Vagina (tissue), 2 donors: ENCODE measurements at regions not wholly inside any gene's neighbourhood (a gene's known extent, or its start where the extent isn't known, plus 50 kb on each side); places are given as distances from the start of the nearest gene placed in this dataset.

Experiments used
- DNase-seq, 2 donors: peaks; one replicate each; pipeline ENCODE4 v3.0.0-alpha.2; 2017; ENCODE audit errors: extremely low spot score in 2 of 2
- H3K27ac ChIP-seq: fragments of 200-600 bp; sonication (generic); one replicate; pipeline ENCODE4 v1.5.1; 2019
- H3K27me3 ChIP-seq: fragments of 200-600 bp; sonication (generic); one replicate; pipeline ENCODE4 v1.5.1; 2019
- H3K36me3 ChIP-seq, 2 donors: fragments of 200-600 bp; sonication (generic); one replicate each; pipeline ENCODE4 v1.5.1; 2017 to 2019
- H3K4me1 ChIP-seq: fragments of 200-600 bp; sonication (generic); one replicate; pipeline ENCODE4 v1.5.1; 2019
- H3K4me3 ChIP-seq, 2 donors: fragments of 200-600 bp; sonication (generic); 1 replicate in 1 of 2; 2 replicates in 1 of 2; pipeline ENCODE4 v1.5.1; 2016 to 2019
- H3K9me3 ChIP-seq: fragments of 200-600 bp; sonication (generic); one replicate; pipeline ENCODE4 v1.5.1; 2019
- CTCF ChIP-seq, 3 experiments: fragments of 450-650 bp in 2 of 3; fragments of 200-600 bp in 1 of 3; sonication (generic) in 1 of 3; IDR thresholded peaks; one replicate each; pipeline ENCODE4 v1.5.1; 2017 to 2019; ENCODE audit warnings: antibody characterized with exemption in 3 of 3, mild to moderate bottlenecking in 2 of 3, moderate library complexity in 2 of 3
- POLR2A ChIP-seq, 2 donors: fragments of 450-650 bp; IDR thresholded peaks; one replicate each; pipeline ENCODE4 v1.6.1; 2017; ENCODE audit warnings: antibody characterized with exemption in 2 of 2, mild to moderate bottlenecking in 2 of 2, moderate library complexity in 2 of 2
- POLR2AphosphoS5 ChIP-seq, 2 donors: sonication (generic); formaldehyde crosslinking; IDR thresholded peaks; one replicate each; pipeline ENCODE4 v1.9.0; 2017; ENCODE audit warnings: antibody characterized with exemption in 2 of 2, mild to moderate bottlenecking in 2 of 2, low read depth in 1 of 2; ENCODE audit not compliant: insufficient read depth in 1 of 2
- intact Hi-C: fragments of 100-400 bp; cut with DNase I; formaldehyde crosslinking; loops from one replicate; pipeline ENCODE4 v1.15.1; 2023

GRCh38 chr9:93900971-93901861 lies 53.9 kb downstream of the BARX1 start:
- H3K36me3 ChIP-seq, result no peaks in the 10 kb centered on the region
- H3K27ac ChIP-seq, result no peak overlapping the region
- H3K27me3 ChIP-seq, result no peaks in the 10 kb centered on the region
- no peak for TF ChIP-seq POLR2A (IDR thresholded peaks at IDR 0.05)
- no peak for TF ChIP-seq CTCF (IDR thresholded peaks at IDR 0.05)
- TF ChIP-seq POLR2AphosphoS5 (IDR thresholded peaks at IDR 0.05; ENCODE audit: insufficient read depth in 1 of 2, low read depth in 1 of 2), result no peak
- H3K9me3 ChIP-seq, result no peaks in the 10 kb centered on the region
- peak in 1 of 2 donors; percentile 87 for DNase-seq
- no peak overlapping the region for H3K4me3 ChIP-seq
- no peaks in the 10 kb centered on the region for H3K4me1 ChIP-seq
- intact Hi-C loops, result no loop called here

GRCh38 chr9:93900436-93900819 lies 54.7 kb downstream of the BARX1 start:
- no peak for TF ChIP-seq CTCF (IDR thresholded peaks at IDR 0.05)
- no peak for TF ChIP-seq POLR2A (IDR thresholded peaks at IDR 0.05)
- TF ChIP-seq POLR2AphosphoS5 (IDR thresholded peaks at IDR 0.05; ENCODE audit: insufficient read depth in 1 of 2, low read depth in 1 of 2), result no peak
- intact Hi-C loops, result no loop called here

GRCh38 chr9:93899609-93900435 lies 55.3 kb downstream of the BARX1 start:
- intact Hi-C loops, result no loop called here
- TF ChIP-seq POLR2A (IDR thresholded peaks at IDR 0.05) (no peak), POLR2AphosphoS5 (IDR thresholded peaks at IDR 0.05; ENCODE audit: insufficient read depth in 1 of 2, low read depth in 1 of 2) (no peak), CTCF (IDR thresholded peaks at IDR 0.05) (no peak)
- DNase-seq, result peak in 1 of 2 donors; percentile 81

More at GRCh38 chr9:93900436-93900819, 54.7 kb downstream of the BARX1 start:
- DNase-seq, result no peak
- Histone ChIP-seq H3K27me3 (no peaks in the 10 kb centered on the region), H3K27ac (no peak overlapping the region), H3K36me3 (no peaks in the 10 kb centered on the region), H3K4me3 (no peak overlapping the region), H3K9me3 (no peaks in the 10 kb centered on the region), H3K4me1 (no peaks in the 10 kb centered on the region)

GRCh38 chr9:93898502-93899426 lies 56.4 kb downstream of the BARX1 start:
- H3K4me1 ChIP-seq, result no peaks in the 10 kb centered on the region
- H3K4me3 ChIP-seq, result no peak overlapping the region
- peak in 1 of 2 donors; percentile 54 for DNase-seq
- H3K36me3 ChIP-seq, result no peaks in the 10 kb centered on the region
- H3K9me3 ChIP-seq, result no peaks in the 10 kb centered on the region
- intact Hi-C loops, result no loop called here
- no peaks in the 10 kb centered on the region for H3K27me3 ChIP-seq
- H3K27ac ChIP-seq, result no peak overlapping the region
- TF ChIP-seq CTCF (IDR thresholded peaks at IDR 0.05) (no peak), POLR2AphosphoS5 (IDR thresholded peaks at IDR 0.05; ENCODE audit: insufficient read depth in 1 of 2, low read depth in 1 of 2) (no peak), POLR2A (IDR thresholded peaks at IDR 0.05) (no peak)

More at GRCh38 chr9:93899609-93900435, 55.3 kb downstream of the BARX1 start:
- Histone ChIP-seq H3K27me3 (no peaks in the 10 kb centered on the region), H3K4me3 (no peak overlapping the region), H3K27ac (no peak overlapping the region), H3K36me3 (no peaks in the 10 kb centered on the region), H3K9me3 (no peaks in the 10 kb centered on the region), H3K4me1 (no peaks in the 10 kb centered on the region)
